Upper lobe of left lung (tissue), 4 donors: ENCODE measurements at regions not wholly inside any gene's neighbourhood (a gene's known extent, or its start where the extent isn't known, plus 50 kb on each side); places are given as distances from the start of the nearest gene placed in this dataset.

ENCODE experiments used
- CTCF ChIP-seq, 6 experiments: fragments of 450-650 bp in 4 of 6; fragments of 200-600 bp in 2 of 6; sonication (generic) in 2 of 6; IDR thresholded peaks; one replicate each; pipeline ENCODE4 v1.5.1; 2016 to 2019; ENCODE audit warnings: antibody characterized with exemption in 6 of 6
- EP300 ChIP-seq, 4 donors: sonication (generic); formaldehyde crosslinking; IDR thresholded peaks; one replicate each; pipeline ENCODE4 v1.5.1; 2017; ENCODE audit warnings: antibody characterized with exemption in 4 of 4, control low read depth in 2 of 4

- TF ChIP-seq EP300 (IDR thresholded peaks at IDR 0.05) (no peak), CTCF (IDR thresholded peaks at IDR 0.05) (no peak)
Measured at GRCh38 chr4:89397441-89397840, 89.8 kb upstream of the GPRIN3 start.
